Vagina (tissue), 2 donors: ENCODE measurements at regions not wholly inside any gene's neighbourhood (a gene's known extent, or its start where the extent isn't known, plus 50 kb on each side); places are given as distances from the start of the nearest gene placed in this dataset.

ENCODE experiments used
- CTCF ChIP-seq, 3 experiments: fragments of 450-650 bp in 2 of 3; fragments of 200-600 bp in 1 of 3; sonication (generic) in 1 of 3; IDR thresholded peaks; one replicate each; pipeline ENCODE4 v1.5.1; 2017 to 2019; ENCODE audit warnings: antibody characterized with exemption in 3 of 3, mild to moderate bottlenecking in 2 of 3, moderate library complexity in 2 of 3
- POLR2AphosphoS5 ChIP-seq, 2 donors: sonication (generic); formaldehyde crosslinking; IDR thresholded peaks; one replicate each; pipeline ENCODE4 v1.9.0; 2017; ENCODE audit warnings: antibody characterized with exemption in 2 of 2, mild to moderate bottlenecking in 2 of 2, low read depth in 1 of 2; ENCODE audit not compliant: insufficient read depth in 1 of 2

- no peak for TF ChIP-seq CTCF (IDR thresholded peaks at IDR 0.05)
- TF ChIP-seq POLR2AphosphoS5 (IDR thresholded peaks at IDR 0.05; ENCODE audit: insufficient read depth in 1 of 2, low read depth in 1 of 2): no peak
Observed at GRCh38 chr4:3819210-3819919, 53.2 kb downstream of the ADRA2C start.
